ENCODE measurements at regions not wholly inside any gene's neighbourhood (a gene's known extent, or its start where the extent isn't known, plus 50 kb on each side); places are given as distances from the start of the nearest gene placed in this dataset.

- no peak for DNase-seq
- peaks cover 10 to 18% (median 12%) of the 10 kb centered on the region in 4 donors for H3K4me1 ChIP-seq
- no peaks in the 10 kb centered on the region for H3K9me3 ChIP-seq
- TF ChIP-seq POLR2A (IDR thresholded peaks at IDR 0.05) (no peak), POLR2AphosphoS5 (IDR thresholded peaks at IDR 0.05) (no peak), EP300 (IDR thresholded peaks at IDR 0.05; ENCODE audit: low read depth) (no peak), CTCF (IDR thresholded peaks at IDR 0.05) (no peak)
- no peaks in the 10 kb centered on the region for H3K36me3 ChIP-seq
- 56% methylated on average over 6 of the region's 6 CpGs; no CpG with 5 or more reads in 1 of the 2 donors for WGBS, 2 donors (ENCODE audit: low coverage in 1 of 2)
- in situ Hi-C loops (cut with MboI; ENCODE audit: low pct_ligation_motif_present in 1 of 4, low pct_unique_long_range_greater_than_20kb in 1 of 4, low sequenced_read_pairs in 3 of 4): no loop called here
- intact Hi-C loops (cut with DNase I; ENCODE audit: low total_unique reads): no loop called here
- no peak overlapping the region for H3K4me3 ChIP-seq
- no peaks in the 10 kb centered on the region for H3K27me3 ChIP-seq
- H3K27ac ChIP-seq: peak overlapping the region; percentile 55 to 81 (median 70)
These were observed 111.4 kb upstream of the OTOS start for GRCh38 chr2:240251848-240252190.

- in situ Hi-C loops (cut with MboI; ENCODE audit: low pct_ligation_motif_present in 1 of 4, low pct_unique_long_range_greater_than_20kb in 1 of 4, low sequenced_read_pairs in 3 of 4): no loop called here
- H3K4me1 ChIP-seq: peaks cover 10 to 18% (median 12%) of the 10 kb centered on the region in 4 donors
- no peak overlapping the region for H3K4me3 ChIP-seq
- 78 to 89% methylated on average over 5 to 19 of the region's 20 CpGs for WGBS, 2 donors (ENCODE audit: low coverage in 1 of 2)
- DNase-seq: no peak
- TF ChIP-seq EP300 (IDR thresholded peaks at IDR 0.05; ENCODE audit: low read depth) (no peak), POLR2A (IDR thresholded peaks at IDR 0.05) (no peak)
- no peaks in the 10 kb centered on the region for H3K36me3 ChIP-seq
- no peaks in the 10 kb centered on the region for H3K9me3 ChIP-seq
- no peaks in the 10 kb centered on the region for H3K27me3 ChIP-seq
- peak overlapping the region; percentile 55 to 81 (median 70) for H3K27ac ChIP-seq
- intact Hi-C loops (cut with DNase I; ENCODE audit: low total_unique reads): no loop called here
These were observed 111.9 kb upstream of the OTOS start for GRCh38 chr2:240252191-240252871.

GRCh38 chr2:240252872-240253511 is 112.5 kb upstream of the OTOS start:
- 79 to 92% methylated on average over 2 to 15 of the region's 15 CpGs for WGBS, 2 donors (ENCODE audit: low coverage in 1 of 2)
- H3K4me1 ChIP-seq: peaks cover 10 to 18% (median 12%) of the 10 kb centered on the region in 4 donors
- no peaks in the 10 kb centered on the region for H3K27me3 ChIP-seq
- TF ChIP-seq POLR2A (IDR thresholded peaks at IDR 0.05) (no peak), POLR2AphosphoS5 (IDR thresholded peaks at IDR 0.05) (no peak), CTCF (IDR thresholded peaks at IDR 0.05) (no peak), EP300 (IDR thresholded peaks at IDR 0.05; ENCODE audit: low read depth) (no peak)
- H3K4me3 ChIP-seq: no peak overlapping the region
- DNase-seq: no peak
- intact Hi-C loops (cut with DNase I; ENCODE audit: low total_unique reads): no loop called here
- peak overlapping the region in 3 of 4 donors; percentile 67 to 81 (median 74) for H3K27ac ChIP-seq
- in situ Hi-C loops (cut with MboI; ENCODE audit: low pct_ligation_motif_present in 1 of 4, low pct_unique_long_range_greater_than_20kb in 1 of 4, low sequenced_read_pairs in 3 of 4): no loop called here
- H3K9me3 ChIP-seq: no peaks in the 10 kb centered on the region
- no peaks in the 10 kb centered on the region for H3K36me3 ChIP-seq

GRCh38 chr2:240253583-240254145 is 113.2 kb upstream of the OTOS start:
- Histone ChIP-seq H3K9me3 (no peaks in the 10 kb centered on the region), H3K4me3 (no peak overlapping the region), H3K27me3 (no peaks in the 10 kb centered on the region), H3K27ac (no peak overlapping the region), H3K36me3 (no peaks in the 10 kb centered on the region), H3K4me1 (peaks cover 10 to 18% (median 12%) of the 10 kb centered on the region in 4 donors)
- WGBS, 2 donors (ENCODE audit: low coverage in 1 of 2): 75% methylated on average over 10 of the region's 10 CpGs; no CpG with 5 or more reads in 1 of the 2 donors
- in situ Hi-C loops (cut with MboI; ENCODE audit: low pct_ligation_motif_present in 1 of 4, low pct_unique_long_range_greater_than_20kb in 1 of 4, low sequenced_read_pairs in 3 of 4) (no loop called here), intact Hi-C loops (cut with DNase I; ENCODE audit: low total_unique reads) (no loop called here)
- DNase-seq: no peak
- TF ChIP-seq POLR2AphosphoS5 (IDR thresholded peaks at IDR 0.05) (no peak), CTCF (IDR thresholded peaks at IDR 0.05) (no peak), EP300 (IDR thresholded peaks at IDR 0.05; ENCODE audit: low read depth) (no peak), POLR2A (IDR thresholded peaks at IDR 0.05) (no peak)
